GM21367 (cell line): ENCODE measurements at regions not wholly inside any gene's neighbourhood (a gene's known extent, or its start where the extent isn't known, plus 50 kb on each side); places are given as distances from the start of the nearest gene placed in this dataset.

Experiments
- ATAC-seq: cut with Tn5 transposase; IDR thresholded peaks from one replicate; pipeline ENCODE4 v1.9.1; 2021; ENCODE audit not compliant: unreplicated experiment

GRCh38 chrX:79645749-79646148 lies 278.6 kb upstream of the ITM2A start:
- ATAC-seq, result no peak

GRCh38 chrX:79631526-79631925 lies 264.4 kb upstream of the ITM2A start:
- no peak for ATAC-seq

GRCh38 chrX:79630033-79631009 lies 263.2 kb upstream of the ITM2A start:
- peak; percentile 82 for ATAC-seq

- no peak for ATAC-seq
Observed at GRCh38 chrX:79623098-79623762, 256.1 kb upstream of the ITM2A start.

- no peak for ATAC-seq
Observed at GRCh38 chrX:79618280-79618679, 251.1 kb upstream of the ITM2A start.

- ATAC-seq, result no peak
Observed at GRCh38 chrX:79604364-79604763, 237.2 kb upstream of the ITM2A start.

- no peak for ATAC-seq
Observed at GRCh38 chrX:79601341-79602131, 234.4 kb upstream of the ITM2A start.

GRCh38 chrX:79592259-79592658 lies 225.1 kb upstream of the ITM2A start:
- no peak for ATAC-seq

GRCh38 chrX:79588233-79588632 lies 221.1 kb upstream of the ITM2A start:
- no peak for ATAC-seq

- no peak for ATAC-seq
Observed at GRCh38 chrX:79573760-79574159, 206.6 kb upstream of the ITM2A start.

GRCh38 chrX:79572566-79572965 lies 205.4 kb upstream of the ITM2A start:
- ATAC-seq, result no peak

GRCh38 chrX:79570524-79571240 lies 203.5 kb upstream of the ITM2A start:
- ATAC-seq, result no peak

- no peak for ATAC-seq
Observed at GRCh38 chrX:79568309-79568708, 201.2 kb upstream of the ITM2A start.

GRCh38 chrX:79564362-79564761 lies 197.2 kb upstream of the ITM2A start:
- ATAC-seq, result no peak

GRCh38 chrX:79559290-79559689 lies 192.2 kb upstream of the ITM2A start:
- ATAC-seq, result no peak

GRCh38 chrX:79557212-79557611 lies 190.1 kb upstream of the ITM2A start:
- no peak for ATAC-seq

- ATAC-seq, result no peak
Observed at GRCh38 chrX:79556800-79557199, 189.7 kb upstream of the ITM2A start.

GRCh38 chrX:79530310-79531108 lies 163.4 kb upstream of the ITM2A start:
- no peak for ATAC-seq

- no peak for ATAC-seq
Observed at GRCh38 chrX:79524642-79525041, 157.5 kb upstream of the ITM2A start.

- ATAC-seq, result no peak
Observed at GRCh38 chrX:79515529-79515928, 148.4 kb upstream of the ITM2A start.
